Kidney epithelial cell (primary cell): ENCODE measurements at regions not wholly inside any gene's neighbourhood (a gene's known extent, or its start where the extent isn't known, plus 50 kb on each side); places are given as distances from the start of the nearest gene placed in this dataset.

Experiments
- DNase-seq: peaks from one replicate; pipeline ENCODE4 v3.0.0-alpha.2; 2010; ENCODE audit warnings: low read depth
- H3K27me3 ChIP-seq: 2 replicates; pipeline ENCODE4 v1.6.0; 2011; ENCODE audit warnings: low read length; ENCODE audit not compliant: control insufficient read depth, insufficient read depth
- H3K36me3 ChIP-seq: 2 replicates; pipeline ENCODE4 v1.5.1; 2011; ENCODE audit warnings: low read length; ENCODE audit not compliant: control insufficient read depth, insufficient read depth
- H3K4me3 ChIP-seq: 2 replicates; pipeline ENCODE4 v1.5.1; 2011; ENCODE audit warnings: low read depth, mild to moderate bottlenecking, control low read depth, low read length
- CTCF ChIP-seq: IDR thresholded peaks from 2 replicates; pipeline ENCODE4 v1.5.1; 2011; ENCODE audit warnings: mild to moderate bottlenecking, moderate library complexity, low read length, control low read depth, inconsistent platforms; ENCODE audit not compliant: insufficient read depth, poor library complexity, severe bottlenecking

- H3K36me3 ChIP-seq, result no peaks in the 10 kb centered on the region
- DNase-seq, result no peak
- no peak for TF ChIP-seq CTCF
- no peak overlapping the region for H3K4me3 ChIP-seq
- no peaks in the 10 kb centered on the region for H3K27me3 ChIP-seq
Measured at GRCh38 chr6:1251198-1252155, 60.4 kb upstream of the FOXQ1 start.

GRCh38 chr6:1250489-1251197 is 61.3 kb upstream of the FOXQ1 start:
- TF ChIP-seq CTCF, result no peak
- DNase-seq, result no peak
- H3K27me3 ChIP-seq, result no peaks in the 10 kb centered on the region
- H3K4me3 ChIP-seq, result no peak overlapping the region
- no peaks in the 10 kb centered on the region for H3K36me3 ChIP-seq

- Histone ChIP-seq H3K27me3 (no peaks in the 10 kb centered on the region), H3K4me3 (no peak overlapping the region), H3K36me3 (no peaks in the 10 kb centered on the region)
- no peak for TF ChIP-seq CTCF
- no peak for DNase-seq
Measured at GRCh38 chr6:1247894-1248293, 64.0 kb upstream of the FOXQ1 start.

- Histone ChIP-seq H3K27me3 (no peaks in the 10 kb centered on the region), H3K4me3 (no peak overlapping the region), H3K36me3 (no peaks in the 10 kb centered on the region)
- no peak for DNase-seq
- no peak for TF ChIP-seq CTCF
Measured at GRCh38 chr6:1247056-1247455, 64.8 kb upstream of the FOXQ1 start.

GRCh38 chr6:1244941-1245340 is 67.0 kb upstream of the FOXQ1 start:
- no peaks in the 10 kb centered on the region for H3K36me3 ChIP-seq
- no peak overlapping the region for H3K4me3 ChIP-seq
- no peaks in the 10 kb centered on the region for H3K27me3 ChIP-seq
- DNase-seq, result no peak
- no peak for TF ChIP-seq CTCF
